HG02884 (cell line): ENCODE measurements at regions not wholly inside any gene's neighbourhood (a gene's known extent, or its start where the extent isn't known, plus 50 kb on each side); places are given as distances from the start of the nearest gene placed in this dataset.
"Not testable (repeated sequence)": the region's sequence is repeated elsewhere in the genome, so short reads cannot be mapped to it uniquely, and the experiment has no call there.

ENCODE experiments used
- ATAC-seq: cut with Tn5 transposase; IDR thresholded peaks from one replicate; pipeline ENCODE4 v1.9.1; 2021; ENCODE audit warnings: mild to moderate bottlenecking, moderate library complexity; ENCODE audit not compliant: unreplicated experiment

DNA sequence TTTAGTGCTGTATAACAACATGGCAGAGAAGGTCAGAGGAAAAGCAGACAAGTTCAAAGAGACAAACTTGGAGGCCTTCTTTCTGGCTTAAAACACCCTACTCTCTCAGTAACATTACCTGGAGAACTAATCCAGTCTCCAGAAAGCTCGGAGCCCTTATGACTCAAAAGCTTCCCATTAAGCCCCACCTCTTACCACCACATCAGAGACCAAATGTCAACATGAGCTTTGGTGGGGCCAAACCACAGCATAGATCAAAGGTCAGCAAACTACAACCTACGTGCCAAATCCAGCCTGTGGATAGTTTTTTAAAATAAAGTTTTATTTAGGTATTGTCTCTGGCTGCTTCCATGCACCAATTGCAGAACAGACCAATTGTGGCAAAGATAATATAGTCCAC lies 589.9 kb downstream of the DNAH5 start:
- no peak for ATAC-seq

DNA sequence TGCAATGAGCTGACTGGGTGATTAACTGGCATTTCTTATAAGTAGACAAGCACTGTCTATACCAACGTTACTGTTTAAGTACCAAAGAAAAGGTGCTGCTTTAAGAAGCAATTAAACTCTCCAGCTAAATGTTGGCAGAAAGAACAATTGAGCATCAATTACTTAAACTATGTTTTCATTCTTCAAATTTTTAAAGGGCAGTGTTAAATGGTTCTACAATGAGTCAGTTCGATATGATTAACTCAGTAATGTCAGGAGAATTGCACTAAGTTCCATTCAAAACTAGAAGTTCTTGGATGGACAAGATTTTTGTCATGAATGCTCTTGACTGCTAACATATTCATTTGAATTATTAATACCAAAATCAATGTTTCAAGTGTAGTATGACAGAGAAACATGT lies 593.7 kb downstream of the DNAH5 start:
- no peak for ATAC-seq

- ATAC-seq: no peak
Measured at GRCh38 chr5:13348568-13348967, 595.9 kb downstream of the DNAH5 start.

DNA sequence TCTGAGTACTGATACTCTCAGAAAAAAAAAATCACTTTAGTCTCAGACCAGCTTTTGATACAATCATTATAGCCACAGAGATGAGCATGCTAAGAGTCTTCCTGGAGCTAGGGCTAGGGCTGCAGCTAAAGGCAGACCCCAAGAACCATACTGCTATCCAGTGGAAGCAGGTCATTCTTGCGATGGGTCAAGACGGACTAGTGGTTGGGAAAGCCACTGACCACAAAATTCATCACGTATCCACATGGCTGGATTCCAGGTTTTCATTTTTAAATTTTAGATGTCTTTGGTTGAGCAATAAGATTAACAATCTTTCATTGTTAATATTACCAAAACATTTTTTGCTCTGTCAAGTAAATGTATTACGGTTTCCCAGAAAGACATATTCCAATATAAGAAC lies 598.1 kb downstream of the DNAH5 start:
- ATAC-seq: no peak

GRCh38 chr5:13339093-13339492 lies 605.4 kb downstream of the DNAH5 start:
- no peak for ATAC-seq

- ATAC-seq: not testable (repeated sequence)
Measured at GRCh38 chr5:13335026-13335425, 609.5 kb downstream of the DNAH5 start.

DNA sequence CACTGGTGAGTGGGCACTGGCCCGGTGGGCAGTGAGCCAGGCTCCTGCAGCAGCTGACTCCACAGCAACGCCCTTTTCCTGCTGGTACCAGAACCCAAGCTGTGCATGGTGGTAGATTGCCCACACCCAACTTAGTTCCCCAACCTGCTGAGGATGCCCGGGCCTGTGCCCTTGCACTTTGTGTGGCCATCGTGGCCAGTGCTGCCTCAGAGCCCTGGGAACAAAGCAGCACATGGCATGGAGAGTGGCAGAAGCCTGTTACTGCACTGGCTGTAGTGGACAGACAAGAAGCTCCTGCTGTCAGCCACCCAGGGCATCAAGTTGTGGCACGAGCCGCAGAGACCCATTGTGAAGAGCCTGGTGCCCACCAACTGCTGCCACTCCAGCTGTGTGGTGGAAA lies 612.9 kb downstream of the DNAH5 start:
- ATAC-seq: no peak

GRCh38 chr5:13328316-13328715 lies 616.2 kb downstream of the DNAH5 start:
- ATAC-seq: no peak

DNA sequence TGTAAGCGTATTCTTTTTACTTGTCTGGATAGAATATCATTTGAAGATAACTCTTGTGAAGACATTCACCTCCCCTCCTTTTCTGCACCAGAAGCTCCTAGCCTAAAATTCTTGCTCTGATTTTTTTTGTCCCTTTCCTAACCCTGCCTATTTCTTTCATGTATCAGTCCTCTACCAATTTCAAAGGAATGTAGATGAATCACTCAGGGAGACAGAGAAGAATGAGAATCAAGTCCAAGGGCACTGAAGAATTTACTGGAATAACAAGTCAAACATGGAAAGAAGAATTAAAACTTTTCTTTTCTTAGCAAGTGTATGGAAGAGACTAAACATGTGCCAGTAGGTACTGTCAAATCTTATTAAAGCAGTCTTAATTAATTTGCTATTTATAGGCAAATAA lies 618.7 kb downstream of the DNAH5 start:
- no peak for ATAC-seq

- ATAC-seq: no peak
Measured at GRCh38 chr5:13322769-13323168, 621.7 kb downstream of the DNAH5 start.

- ATAC-seq: no peak
Measured at GRCh38 chr5:13317654-13318053, 626.8 kb downstream of the DNAH5 start.

GRCh38 chr5:13316176-13316575 lies 628.3 kb downstream of the DNAH5 start:
- ATAC-seq: no peak

GRCh38 chr5:13307480-13307879 lies 637.0 kb downstream of the DNAH5 start:
- no peak for ATAC-seq

DNA sequence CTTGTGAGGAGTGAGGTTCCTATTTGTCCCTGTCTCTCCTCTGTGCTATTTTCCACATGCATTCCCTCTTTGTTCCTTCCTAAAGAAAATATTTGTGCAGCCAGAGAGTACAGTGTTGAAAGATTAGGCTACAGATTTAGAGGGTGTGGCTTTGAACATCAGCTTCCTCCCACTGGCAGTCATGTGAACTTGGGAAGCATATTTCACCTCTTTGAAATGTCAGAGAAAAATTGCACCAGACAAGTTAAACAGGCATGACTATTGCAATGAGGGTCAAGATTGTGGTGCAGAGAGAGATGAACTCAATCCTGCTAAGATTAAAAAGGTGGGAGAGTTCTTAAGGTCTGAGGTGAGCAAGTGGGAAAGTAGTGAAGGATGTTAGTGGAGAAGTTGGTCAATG lies 641.0 kb downstream of the DNAH5 start:
- no peak for ATAC-seq

- no peak for ATAC-seq
Measured at GRCh38 chr5:13278811-13279210, 665.7 kb downstream of the DNAH5 start.

- ATAC-seq: no peak
Measured at GRCh38 chr5:13278148-13278547, 666.3 kb downstream of the DNAH5 start.

DNA sequence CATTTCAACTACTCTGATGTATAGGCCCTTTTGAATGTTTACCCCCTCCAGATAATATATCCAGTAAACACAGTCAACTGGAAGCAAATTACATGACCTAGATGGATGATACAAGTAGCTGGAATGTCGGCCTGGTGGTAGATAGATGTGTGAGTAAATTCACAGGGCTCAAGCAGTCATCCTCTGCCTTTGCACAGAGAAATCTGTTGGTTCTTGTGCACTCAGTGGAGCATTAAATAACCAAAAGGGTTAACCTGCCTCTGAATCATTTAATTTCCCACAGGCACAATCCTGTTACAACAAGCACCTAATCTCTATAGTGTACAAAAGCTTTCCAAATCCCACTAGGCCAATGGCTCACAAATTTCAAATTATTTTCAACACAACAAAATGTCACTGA lies 668.3 kb downstream of the DNAH5 start:
- ATAC-seq: no peak

DNA sequence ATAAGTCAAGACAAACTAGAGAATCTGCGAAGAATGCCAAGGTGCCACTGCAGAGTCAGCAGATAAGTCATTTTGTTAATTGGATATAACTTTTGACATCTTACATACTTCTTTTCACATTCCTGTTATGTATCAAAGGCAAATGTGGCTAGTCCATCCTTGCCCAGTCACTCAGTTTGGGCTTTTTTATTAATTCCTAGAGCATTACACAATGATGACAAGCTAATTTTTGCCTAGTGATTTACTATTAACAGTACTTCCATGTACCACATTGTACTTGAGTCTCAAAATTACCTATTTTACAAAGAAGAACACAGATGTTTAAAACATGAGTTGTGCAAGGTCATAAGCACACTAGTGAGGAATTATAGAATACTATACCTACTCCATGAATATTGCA lies 680.8 kb downstream of the DNAH5 start:
- no peak for ATAC-seq

DNA sequence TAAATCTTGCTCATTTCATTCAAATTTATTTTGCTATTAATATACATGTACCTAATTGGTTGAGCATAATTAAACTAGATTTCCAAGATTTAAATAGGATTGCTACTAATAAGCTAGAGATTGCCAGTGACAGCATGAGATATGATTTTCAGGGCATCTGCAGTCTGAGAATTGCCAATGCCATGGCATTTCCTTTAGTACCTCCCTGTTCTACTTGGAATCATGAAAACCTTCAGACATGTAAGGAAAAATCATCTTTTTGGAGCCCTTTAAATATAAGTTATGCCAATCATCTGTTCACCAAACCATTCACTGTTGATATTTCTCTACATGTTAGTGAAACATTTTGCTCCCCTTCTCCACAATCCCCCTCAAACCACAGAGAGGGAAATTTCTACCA lies 691.4 kb downstream of the DNAH5 start:
- ATAC-seq: no peak

- ATAC-seq: no peak
Measured at GRCh38 chr5:13252699-13253098, 691.8 kb downstream of the DNAH5 start.

- ATAC-seq: no peak
Measured at GRCh38 chr5:13251623-13252376, 692.7 kb downstream of the DNAH5 start.

GRCh38 chr5:13250464-13251291 lies 693.8 kb downstream of the DNAH5 start:
- no peak for ATAC-seq
